HG03457 (cell line): ENCODE measurements at regions not wholly inside any gene's neighbourhood (a gene's known extent, or its start where the extent isn't known, plus 50 kb on each side); places are given as distances from the start of the nearest gene placed in this dataset.

Experiments used
- ATAC-seq: cut with Tn5 transposase; IDR thresholded peaks from one replicate; pipeline ENCODE4 v1.9.1; 2021; ENCODE audit warnings: moderate number of reproducible peaks; ENCODE audit not compliant: unreplicated experiment

GRCh38 chr7:47191316-47191715 is 390.6 kb downstream of the TNS3 start:
- no peak for ATAC-seq

DNA sequence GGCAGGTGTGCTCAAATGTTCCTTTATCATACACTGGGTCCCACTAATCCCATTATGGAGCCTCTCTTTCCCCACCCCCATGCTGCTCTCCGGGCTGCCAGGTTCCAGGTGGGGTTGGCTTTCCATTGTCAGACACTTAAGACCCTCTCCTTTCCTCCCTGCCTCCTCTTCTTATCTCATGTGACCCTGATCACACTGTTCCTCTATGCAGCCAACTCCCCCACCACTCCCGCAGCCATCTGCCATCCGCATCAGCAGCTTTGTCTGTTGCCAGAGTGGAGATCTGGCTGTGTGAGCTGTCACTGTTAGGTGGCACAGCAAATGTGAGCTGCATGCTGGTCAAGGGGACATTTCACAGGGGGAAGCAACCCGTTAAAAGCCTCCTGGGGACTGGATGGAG is 391.4 kb downstream of the TNS3 start:
- ATAC-seq = no peak

- no peak for ATAC-seq
These were observed 393.1 kb downstream of the TNS3 start for GRCh38 chr7:47188653-47189315.

- no peak for ATAC-seq
These were observed 393.8 kb downstream of the TNS3 start for GRCh38 chr7:47188136-47188535.

DNA sequence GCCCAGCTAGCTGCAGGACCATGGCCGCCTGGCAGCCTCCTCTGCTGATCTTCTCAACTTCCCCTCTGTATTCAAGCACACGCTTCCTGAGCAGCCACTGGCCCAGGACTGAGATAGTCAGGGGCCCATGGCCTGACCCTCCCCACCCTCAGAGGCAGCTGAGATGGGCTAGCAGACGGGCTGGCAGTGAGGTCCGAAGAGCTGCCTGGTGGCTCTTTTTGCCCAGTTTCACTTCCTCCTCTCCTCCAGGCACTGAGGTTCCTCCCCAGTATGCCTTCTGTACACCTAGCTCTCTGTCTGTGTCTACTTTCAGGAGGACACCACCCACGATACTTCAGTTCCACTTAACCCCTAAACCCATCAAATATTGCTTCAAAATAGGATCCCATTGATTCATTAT is 395.6 kb downstream of the TNS3 start:
- ATAC-seq = peak; percentile 76

- ATAC-seq = no peak
These were observed 396.1 kb downstream of the TNS3 start for GRCh38 chr7:47185839-47186238.

DNA sequence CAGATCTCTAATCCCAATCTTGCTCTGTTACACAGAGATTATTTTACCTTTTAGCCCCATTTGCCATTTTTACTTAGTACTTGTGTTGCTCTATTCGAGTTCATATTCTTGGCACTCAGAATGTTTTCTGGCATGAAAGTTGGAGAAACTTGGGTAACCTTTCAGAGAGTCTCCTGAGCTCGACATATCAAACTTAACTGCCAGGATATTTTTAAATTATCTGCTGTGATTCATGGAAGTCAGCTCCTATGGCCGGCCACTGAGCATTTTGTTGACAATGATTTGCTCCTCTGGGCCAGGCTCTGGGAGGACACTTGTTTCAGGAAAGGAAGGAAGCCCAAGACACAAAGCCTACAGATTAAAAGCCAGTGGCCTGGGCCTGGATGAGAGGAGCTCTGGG is 396.7 kb downstream of the TNS3 start:
- no peak for ATAC-seq

DNA sequence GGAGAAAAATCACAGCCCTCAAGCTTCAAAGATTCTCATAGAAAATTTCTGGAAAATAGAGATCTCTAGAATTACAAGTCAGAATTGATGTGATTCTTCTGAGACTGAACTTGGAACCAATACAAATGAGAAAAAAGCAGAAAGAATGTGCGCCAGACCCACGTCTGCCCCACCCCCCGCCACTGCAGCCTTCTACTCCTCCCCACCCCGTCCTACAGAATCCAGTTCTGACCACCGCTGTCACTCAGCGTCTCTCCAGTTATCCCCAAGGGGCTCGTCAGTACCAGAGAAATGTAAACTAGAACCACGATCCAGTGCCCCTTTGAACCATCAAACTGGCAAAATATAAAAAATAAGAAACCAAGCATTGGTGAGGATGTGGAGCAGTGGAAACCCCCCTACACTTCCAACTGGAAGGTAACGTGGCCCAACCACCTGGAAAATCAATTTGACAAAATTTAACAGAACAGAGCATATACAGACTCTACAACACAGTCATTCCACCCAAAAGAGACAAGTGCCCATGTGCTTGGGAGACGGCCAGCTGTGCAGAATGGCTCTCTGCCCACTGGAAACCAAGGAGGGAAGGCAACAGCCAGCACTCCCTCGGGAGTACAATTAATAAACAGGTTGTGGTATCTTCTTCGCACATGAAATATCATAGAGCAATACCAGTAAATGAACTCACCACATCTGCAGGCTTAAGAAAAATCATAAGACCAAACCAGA is 397.9 kb downstream of the TNS3 start:
- ATAC-seq = no peak

DNA sequence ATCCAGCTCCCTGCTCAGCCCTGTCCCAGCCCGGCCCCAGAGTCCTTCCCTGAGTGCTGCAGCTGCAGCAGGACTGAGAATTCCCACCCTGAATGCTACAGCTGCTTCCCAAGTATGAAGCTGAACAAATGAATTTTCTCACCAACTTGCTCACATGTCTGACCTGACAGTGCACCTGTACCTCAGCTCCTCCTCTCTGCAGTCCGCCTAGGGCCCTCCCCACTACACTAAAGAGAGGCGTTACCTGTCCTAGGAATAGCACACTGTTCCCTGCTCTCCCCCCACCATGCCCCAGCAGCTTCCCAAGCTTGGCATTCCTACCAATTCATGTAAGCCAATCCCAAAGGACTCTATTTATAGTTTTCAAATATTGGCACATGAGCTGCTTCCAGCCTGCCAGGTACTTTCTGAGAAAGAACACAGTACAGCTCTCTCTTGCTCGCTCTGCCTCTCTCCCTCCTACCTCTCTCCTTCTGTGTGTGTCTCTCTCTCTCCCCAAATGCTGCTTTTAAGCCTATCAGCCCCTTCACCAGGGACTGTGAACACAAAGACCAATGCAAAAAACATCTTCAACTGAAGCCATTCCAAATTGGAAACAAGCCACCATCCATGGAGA is 400.1 kb downstream of the TNS3 start:
- ATAC-seq = no peak

DNA sequence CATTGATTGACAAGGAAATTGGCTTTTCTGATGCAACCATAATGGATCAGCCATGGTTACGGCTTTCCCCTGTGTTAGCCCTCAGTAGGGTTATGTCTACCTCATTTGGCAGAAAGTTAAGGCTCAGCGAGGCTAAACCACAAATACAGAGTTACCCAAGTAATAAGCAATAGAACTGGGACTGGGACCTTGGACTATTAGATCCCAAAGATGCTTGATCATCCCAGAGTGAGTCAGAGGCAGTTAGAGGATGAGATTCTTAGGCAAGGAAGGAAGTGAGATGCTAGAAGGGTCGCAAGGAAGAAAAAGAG is 401.4 kb downstream of the TNS3 start:
- no peak for ATAC-seq

DNA sequence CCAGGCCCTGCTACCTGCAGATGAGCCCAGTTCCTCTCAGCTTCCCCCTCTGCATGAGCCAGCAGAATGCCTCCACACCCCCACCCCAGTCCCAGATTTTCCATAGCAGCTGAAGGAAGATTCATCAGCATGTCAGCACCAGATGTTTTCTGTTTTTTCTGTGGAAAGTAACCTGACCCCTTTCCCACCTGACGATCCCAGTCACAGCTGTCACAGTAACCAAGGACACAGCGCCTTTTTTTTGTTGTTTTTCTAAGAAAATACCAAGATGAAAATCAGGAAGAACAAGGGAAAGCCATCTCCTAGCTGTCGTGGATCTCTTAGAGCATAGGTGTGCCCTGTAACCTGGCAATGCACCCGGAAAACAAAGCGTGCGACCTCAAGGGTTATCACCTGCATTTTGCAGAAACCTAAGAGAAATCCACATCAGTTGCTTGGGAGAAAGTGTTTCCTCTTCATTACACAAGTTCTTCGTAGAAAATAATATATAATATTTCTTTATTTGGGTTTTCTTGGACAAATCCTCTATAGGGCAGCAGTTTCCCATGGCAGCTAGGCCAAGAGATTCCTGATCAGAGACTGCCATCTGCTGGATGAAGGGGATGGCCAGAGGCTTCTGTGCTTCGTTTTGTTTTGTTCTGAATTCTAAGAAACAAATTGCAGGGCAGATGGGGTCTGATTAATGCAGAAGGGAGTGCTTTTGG is 401.9 kb downstream of the TNS3 start:
- no peak for ATAC-seq

DNA sequence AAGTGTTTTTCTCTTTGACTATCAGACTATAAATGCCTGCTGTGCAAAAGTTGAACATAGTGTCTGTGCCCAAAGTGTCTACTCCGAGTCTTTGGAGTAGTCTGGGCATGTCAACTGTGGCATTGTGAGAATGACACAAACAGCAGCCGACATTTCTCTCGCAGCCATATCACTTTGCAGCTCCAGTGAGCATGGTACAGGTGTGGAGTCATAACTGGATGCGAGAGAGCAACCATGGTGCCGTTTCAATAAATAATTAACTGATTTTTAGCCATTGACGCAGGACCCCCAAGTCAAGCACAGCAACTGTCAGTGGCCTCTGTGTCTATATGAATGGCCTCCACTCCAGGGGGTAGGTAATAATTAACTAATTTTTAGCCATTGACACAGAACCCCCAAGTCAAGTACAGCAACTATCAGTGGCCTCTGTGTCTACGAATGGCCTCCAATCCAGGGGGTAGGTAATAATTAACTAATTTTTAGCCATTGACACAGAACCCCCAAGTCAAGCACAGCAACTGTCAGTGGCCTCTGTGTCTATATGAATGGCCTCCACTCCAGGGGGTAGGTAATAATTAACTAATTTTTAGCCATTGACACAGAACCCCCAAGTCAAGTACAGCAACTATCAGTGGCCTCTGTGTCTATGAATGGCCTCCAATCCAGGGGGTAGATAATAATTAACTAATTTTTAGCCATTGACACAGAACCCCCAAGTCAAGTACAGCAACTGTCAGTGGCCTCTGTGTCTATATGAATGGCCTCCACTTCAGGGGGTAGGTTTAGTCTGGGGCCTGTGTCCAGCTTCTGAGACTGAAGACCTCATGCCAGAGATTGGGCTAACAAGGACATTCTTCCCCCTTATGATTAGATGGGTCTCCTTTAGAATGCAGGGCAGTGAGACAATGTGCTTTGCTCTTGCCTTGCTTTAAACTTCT is 409.0 kb downstream of the TNS3 start:
- ATAC-seq = peak; percentile 88

DNA sequence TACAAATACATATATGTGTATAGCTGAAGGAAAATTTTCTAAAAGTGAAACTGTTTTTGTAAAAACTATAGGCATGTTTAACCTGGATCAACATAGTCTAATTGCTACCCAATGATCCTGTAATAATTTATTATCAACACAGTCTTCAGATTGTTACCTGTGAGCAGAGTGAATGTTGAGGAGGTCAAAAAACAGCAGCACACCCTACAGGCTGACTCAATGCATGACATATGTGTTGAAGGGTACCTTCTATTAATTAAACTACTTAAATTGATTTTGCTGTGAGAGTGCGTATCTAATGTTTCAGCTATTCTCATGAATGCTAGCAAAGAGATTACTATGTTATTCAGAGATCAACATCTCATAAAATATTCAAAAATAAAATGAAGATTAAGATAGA is 411.4 kb downstream of the TNS3 start:
- ATAC-seq = no peak

DNA sequence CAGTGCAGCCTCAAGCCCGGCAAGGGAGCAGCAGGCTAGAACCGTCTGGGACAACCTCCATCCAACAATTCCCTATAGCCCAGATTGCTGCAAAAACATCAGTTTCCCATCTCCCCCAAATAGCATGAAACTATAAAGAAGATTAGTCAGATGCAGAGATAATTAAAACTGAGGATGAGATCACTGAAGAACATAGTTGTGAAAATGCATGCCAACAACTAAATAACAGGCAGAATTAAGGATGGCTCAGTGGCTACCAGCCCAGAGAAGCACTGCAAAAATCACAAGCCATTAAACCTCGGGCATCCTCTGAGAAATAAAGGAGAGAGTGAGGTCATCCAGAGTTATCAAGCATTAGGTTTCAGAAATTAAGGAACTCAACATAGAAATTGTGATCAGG is 427.1 kb downstream of the TNS3 start:
- ATAC-seq = no peak

DNA sequence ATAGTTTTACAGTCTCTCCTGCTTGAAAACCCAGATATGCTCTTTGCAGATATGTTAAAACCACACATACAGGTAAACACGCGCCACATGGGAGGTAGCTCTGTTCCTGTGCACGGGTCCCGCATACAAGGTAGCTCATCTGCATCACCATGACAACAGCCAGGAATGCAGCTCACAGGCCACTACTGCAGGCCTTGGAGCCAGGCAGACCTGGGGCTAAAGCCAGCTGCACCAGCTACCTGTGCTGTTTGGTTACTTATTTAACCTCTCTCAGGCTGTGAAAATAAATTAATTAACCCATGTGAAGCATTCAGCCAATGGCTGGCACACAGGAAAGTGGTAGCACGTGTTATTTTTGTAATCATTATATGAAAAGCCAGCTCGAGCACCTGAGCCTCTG is 428.3 kb downstream of the TNS3 start:
- no peak for ATAC-seq

DNA sequence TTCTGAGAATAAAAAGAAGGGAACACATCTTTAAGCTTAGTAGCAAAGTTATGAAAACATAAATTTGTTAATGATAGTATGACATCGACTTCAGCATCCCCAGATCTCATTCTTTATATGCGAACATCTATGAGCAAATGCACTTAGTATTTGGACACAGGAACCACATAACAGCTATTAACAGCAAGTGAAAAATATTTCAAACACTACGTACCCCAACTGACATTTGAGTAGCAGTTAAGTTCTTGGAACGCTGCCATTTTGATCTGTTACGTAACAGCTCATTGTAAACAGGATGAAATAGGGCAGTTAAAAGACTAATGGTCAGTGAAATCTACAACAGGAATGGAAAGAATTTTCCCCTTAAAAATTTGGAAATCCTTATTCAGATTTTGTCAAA is 428.9 kb downstream of the TNS3 start:
- no peak for ATAC-seq

- no peak for ATAC-seq
These were observed 429.6 kb downstream of the TNS3 start for GRCh38 chr7:47152307-47152706.

DNA sequence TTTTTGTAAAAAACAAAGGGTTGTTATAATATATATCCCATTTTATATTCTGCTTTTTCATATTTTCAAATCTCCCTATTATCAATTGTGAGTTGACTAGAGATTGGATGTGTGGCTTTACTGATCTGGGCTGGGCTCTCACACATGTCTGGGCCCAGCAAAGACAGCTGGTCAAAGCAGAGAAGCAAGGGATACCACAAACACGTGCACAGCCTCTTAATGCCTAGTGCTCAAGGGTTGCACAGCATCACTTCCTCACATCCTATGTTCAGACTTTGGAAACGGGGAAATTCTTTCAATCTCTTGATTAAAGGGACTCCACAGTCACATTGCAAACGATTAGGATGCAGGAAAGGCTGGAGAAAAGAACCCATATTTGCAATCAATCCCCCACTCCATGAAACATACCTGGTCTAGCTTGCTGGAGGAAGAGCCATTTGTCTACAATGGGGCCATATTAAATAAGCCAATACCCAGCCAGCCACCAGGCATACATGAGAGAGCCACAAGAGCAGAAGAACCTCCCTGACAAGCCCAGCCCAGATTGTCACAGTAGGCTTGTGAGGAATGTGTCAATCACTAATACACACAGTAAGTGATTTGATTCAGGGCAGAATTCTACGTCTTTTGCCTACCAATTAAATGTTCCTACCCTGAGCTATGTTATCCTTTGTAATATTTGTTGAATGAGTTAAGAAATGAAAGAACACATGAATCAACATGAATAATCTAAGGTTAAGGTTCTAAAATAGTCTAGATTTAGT is 431.2 kb downstream of the TNS3 start:
- ATAC-seq = no peak

- ATAC-seq = no peak
These were observed 431.9 kb downstream of the TNS3 start for GRCh38 chr7:47149971-47150370.

DNA sequence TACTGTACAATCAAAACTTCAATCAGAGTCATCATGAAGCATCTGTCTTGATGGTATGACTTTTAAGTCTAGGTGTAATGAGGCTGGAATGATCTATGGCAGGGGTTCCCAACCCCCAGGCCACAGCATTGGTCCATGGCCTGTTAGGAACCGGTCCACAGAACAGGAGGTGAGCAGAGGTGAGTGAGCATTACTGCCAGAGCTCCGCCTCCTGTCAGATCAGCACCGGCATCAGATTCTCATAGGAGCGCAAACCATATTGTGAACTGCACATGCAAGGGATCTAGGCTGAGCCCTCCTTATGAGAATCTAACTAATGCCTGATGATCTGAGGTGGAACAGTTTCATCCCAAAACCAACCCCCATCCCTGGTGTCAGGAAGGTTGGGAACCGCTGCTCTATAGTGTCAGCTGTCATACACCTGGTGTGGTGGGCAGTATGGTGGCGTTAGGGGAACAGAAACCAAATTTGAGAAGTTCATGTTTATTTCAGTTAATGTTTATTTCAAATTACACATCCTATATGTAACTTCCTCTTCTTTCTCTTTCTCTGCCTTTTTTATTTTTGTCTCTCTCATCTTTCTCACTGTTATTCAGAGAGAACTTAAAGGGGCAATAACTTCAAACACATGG is 432.6 kb downstream of the TNS3 start:
- peak; percentile 59 for ATAC-seq
